NCI-H82 treated with DMSO at 0.1 percent for 48 hours (cell line): ENCODE measurements at regions not wholly inside any gene's neighbourhood (a gene's known extent, or its start where the extent isn't known, plus 50 kb on each side); places are given as distances from the start of the nearest gene placed in this dataset.
A peak's percentile ranks its signal among the peaks of the same experiment; 100 is the strongest.

ENCODE experiments used
- DNase-seq: peaks from one replicate; lab custom pipeline; 2025; ENCODE audit not compliant: unreplicated experiment; lab: John Stamatoyannopoulos, UW

DNA sequence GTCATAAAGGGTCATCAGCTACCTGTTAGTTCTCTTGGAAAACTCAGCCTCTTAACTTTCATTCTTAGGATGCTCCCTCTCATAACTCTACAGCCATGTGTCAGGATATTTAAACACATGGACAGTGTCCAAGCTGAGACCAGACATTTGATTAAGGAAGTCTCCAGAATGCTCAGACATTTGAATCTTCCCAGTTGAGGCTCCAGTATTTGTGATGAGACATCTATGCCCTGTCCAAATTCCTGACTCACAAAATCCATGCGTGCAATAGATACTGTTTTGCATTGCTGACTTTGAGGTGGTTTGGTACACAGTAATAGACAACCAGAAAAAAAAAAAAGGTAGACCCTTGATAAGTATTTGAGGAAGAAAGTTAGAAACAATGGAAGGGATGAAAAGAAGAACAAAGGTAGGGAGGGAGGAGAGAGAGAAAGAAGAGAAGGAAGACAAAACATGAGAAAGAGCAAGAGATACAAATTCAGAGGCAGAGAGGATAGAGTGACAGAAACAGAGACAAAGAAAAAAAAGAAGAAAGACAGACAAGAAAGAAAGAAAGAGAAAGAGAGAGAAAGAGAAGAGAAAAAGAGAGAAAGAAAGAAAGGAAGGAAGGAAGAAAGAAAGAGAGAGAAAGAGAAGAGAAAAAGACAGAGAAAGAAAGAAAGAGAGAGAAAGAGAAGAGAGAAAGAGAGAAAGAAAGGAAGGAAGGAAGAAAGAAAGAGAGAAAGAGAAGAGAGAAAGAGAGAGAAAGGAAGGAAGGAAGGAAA is 275.5 kb upstream of the PRMT6 start:
- no peak for DNase-seq

DNA sequence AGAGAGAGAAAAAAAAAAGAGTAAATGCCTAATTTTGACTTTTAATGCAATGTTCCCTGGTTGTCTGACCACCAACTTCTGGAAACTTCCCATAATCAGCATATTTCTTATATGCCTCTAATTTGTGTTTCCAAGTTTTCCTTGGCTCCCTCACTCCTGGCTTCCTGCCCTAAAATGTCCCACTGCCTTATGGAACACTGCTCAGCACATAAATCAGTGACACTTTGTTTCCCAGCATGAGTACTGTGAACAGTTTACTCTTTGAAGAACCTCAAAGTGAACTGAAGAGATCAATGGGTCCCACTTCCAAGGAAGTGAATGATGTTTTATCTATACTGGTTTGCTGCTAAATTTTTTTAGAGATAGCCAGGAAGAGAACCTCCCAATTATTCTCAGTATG is 271.3 kb upstream of the PRMT6 start:
- no peak for DNase-seq

DNA sequence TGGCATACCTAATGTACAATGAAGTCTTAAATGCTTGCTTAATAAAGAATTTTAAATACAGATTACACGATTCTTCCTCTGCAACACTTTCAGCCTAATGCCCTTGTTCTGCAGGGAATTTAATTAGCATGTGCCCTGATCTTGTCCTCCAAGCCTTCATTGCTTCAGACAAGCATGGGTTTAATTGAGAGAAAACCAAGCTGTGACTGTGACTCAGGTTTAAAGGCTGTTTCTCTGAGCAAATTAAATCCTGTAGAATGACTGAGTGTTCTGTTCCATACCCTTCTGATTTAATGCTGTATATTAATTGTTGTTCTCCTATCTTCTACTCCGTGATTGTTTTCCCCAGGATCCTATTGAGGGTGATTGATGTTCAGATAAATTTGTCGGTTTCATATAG is 269.0 kb upstream of the PRMT6 start:
- peak; percentile 45 for DNase-seq

- DNase-seq = no peak
These were observed 266.8 kb upstream of the PRMT6 start for GRCh38 chr1:106789686-106790085.

GRCh38 chr1:106791041-106791440 is 265.4 kb upstream of the PRMT6 start:
- DNase-seq = no peak

DNA sequence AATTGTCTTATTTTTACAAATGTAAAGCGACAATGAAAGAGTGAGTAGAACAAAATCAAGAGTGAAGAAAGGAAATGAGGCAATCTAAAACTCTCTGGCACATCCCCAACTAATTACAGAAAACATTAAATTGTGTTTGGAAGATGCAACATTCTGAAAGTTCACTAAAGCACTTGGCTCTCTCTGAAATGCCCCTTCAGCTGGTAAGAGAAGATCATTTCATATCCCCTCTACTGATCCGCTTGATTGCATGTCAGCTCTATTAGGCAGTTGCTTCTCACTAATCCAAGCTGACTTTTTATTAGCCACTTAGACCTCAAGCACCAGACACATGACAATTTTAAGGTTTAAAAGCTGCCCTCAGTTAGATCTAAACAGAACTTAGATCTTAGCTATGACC is 262.8 kb upstream of the PRMT6 start:
- DNase-seq = peak; percentile 56

DNA sequence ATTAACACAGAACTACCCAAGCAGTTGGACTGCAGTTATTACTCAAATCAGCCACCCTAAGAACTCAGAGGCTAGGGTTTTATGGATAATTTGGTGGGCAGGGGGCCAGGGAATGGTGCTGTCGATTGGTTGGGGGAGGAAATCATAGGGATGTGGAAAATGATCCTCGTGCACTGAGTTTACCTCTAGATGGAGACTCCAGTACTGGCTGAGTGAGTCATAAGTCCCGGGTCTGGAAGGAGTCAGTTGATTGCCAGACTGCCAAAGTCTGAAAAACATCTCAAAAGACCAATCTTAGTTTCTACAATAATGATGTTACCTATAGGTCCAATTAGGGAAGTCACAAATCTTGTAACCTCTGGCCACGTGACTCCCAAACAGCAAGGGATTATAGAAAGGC is 257.5 kb upstream of the PRMT6 start:
- peak; percentile 30 for DNase-seq

DNA sequence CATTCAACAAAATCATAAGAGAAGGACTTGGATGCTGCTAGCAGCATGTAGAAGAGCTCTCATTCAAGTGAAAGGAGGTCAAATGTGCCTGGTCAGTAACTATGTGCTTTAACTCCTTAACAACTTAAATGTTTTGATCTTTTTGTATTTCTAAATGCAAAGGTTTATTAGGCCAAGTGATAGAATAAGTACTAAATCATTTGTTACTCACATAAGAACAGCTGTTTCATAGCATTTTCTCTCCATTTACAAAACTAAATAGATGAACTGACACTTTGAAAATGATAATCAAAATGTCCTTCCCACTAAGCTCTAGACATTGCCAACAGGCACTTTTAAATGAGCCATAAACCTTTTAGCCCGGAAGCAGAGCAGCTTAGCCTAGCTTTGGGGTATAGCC is 254.3 kb upstream of the PRMT6 start:
- DNase-seq = no peak

DNA sequence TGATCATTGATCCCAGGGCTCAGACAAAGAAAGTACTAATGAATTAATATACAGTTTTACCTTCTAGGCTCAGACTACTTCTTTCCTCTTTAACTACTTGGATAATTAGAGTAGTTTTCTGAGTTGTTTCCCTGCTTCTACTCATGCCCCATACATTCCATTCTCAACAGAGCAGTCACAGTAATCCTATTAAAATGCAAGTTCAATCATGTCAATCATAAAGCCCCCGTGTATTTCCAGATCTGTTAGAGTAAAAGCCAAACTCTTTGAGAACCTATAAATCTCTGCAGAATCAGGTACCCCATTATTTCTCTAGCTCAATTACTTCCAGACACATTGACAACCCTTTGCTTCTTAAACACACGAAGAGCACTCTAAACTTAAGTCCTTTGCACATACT is 242.1 kb upstream of the PRMT6 start:
- no peak for DNase-seq

DNA sequence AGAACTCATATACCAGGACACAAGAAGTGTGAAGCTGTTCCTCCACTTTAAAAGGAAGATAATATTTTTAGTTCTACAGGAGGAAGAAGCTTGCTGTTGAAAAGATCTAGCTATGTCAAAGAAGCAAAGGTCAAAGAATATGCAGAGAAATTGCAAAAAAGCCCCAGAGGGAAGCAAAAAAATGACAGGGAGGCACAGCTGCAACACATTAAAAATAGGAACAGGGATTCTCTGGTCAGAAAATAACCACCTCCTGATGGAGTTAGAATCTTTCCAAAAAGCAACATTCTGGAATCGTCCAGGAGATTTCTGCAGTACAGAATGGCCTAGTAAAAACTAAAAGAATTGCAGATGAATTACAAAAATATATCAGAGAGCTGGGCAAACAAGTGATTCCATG is 238.9 kb upstream of the PRMT6 start:
- DNase-seq = no peak

DNA sequence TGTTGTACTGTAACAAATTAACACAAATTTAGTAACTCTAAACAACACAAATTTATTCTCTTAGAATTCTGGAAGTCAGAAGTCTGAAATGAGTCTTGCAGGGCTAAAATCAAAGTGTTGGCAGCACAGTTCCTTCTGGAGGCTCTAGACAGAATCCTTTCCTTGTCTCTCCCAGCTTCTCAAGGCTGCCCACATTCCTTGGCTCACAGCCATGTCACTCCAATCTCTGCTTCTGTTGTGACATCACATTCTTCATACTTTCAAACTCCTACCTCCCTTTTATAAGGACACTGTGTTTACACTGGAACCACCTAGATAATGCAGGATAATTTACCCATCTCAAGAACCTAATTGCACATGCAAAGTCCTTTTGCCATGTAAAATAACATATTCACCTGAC is 225.0 kb upstream of the PRMT6 start:
- DNase-seq = no peak

DNA sequence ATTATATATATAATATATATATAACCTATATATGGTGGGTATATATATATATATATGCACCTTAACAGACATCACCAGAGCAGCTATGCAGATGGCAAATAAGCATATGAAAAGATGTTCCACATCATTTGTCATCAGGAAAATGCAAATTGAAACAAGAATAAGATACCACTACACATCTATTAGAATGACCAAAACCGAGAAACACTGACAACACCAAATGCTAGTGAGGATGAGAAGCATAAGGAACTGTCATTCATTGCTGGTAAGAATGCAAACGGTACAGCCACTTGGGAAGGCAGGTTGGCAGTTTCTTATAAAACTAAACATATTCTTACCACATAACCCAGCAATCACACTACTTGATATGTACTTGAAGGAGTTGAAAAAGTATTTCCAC is 219.8 kb upstream of the PRMT6 start:
- no peak for DNase-seq

- DNase-seq = no peak
These were observed 213.0 kb upstream of the PRMT6 start for GRCh38 chr1:106843518-106843917.

DNA sequence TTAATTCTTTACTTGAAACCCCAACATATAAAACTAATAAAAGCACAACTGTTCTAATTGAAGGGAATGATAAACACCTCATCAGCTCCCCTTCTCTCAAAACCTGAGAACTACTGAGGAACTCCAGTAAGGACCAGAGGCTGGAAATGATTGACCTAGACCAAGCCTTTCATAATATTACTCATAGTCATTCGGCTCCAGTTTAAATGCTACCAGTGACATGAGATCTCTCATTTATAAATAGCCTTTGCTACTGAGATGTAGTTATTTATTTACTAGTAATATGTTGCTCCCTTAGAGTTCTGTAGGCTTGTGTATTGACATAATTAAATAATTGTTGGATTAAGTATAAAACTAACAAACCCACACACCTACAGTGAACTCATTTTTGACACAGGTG is 209.8 kb upstream of the PRMT6 start:
- DNase-seq = no peak

GRCh38 chr1:106861110-106861509 is 195.4 kb upstream of the PRMT6 start:
- no peak for DNase-seq

GRCh38 chr1:106868828-106869227 is 187.6 kb upstream of the PRMT6 start:
- DNase-seq = no peak

- no peak for DNase-seq
These were observed 180.9 kb upstream of the PRMT6 start for GRCh38 chr1:106875622-106876021.

DNA sequence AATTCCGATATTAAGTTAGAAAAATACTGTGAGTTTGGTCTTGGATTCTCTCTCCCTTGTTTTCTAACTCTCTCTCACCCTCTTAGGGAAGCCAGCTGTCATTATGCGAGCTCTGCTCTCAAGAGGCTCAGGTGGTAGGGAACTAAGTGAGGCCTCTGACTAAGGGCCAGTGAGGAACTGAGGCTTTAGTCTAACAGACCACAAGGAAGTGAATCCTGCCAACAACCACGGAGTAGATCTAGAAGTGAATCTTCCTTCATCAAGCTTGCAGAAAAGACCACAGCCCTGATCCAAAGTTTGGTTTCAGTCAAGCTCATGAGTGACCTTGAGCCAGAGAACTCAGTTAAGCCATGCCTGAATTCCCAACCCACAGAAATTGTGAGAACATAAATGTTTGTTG is 180.1 kb upstream of the PRMT6 start:
- no peak for DNase-seq

DNA sequence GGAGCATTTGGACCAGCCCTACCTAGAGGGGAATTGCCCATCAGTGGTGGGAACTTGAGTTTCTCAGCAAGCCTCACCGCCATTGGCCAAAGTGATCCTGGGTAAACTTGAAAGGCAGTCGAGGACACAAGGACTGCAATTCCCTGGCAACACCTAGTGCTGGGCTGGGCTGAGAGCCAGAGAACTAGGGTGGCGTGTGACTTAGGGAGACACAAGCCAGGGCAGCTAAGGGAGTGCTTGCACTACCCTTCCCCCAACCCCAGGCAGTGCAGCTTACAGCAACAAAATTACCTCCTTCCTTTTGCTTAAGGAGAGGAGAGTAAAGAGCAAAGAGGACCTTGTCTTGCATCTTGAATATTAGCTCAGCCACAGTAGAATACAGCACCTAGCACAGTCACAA is 176.9 kb upstream of the PRMT6 start:
- no peak for DNase-seq

DNA sequence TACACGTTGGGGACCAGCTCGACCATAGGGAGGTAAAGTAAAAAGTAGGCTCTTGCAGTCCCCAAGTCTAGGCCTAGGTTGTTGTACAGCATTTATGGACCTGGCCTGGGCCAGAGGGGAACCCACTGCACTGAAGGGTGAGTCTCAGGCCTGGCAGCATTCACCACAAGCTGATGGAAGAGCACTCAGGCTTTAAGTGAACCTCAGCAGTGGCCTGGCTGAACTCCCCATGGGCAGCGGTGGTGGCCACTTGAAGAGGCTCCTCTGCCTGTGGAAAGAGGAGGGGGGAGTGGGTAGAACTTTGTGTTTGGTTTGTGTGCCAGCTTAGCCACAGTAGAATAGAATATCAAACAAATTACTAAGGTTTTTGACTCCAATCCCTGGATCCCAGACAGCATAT is 176.2 kb upstream of the PRMT6 start:
- no peak for DNase-seq

DNA sequence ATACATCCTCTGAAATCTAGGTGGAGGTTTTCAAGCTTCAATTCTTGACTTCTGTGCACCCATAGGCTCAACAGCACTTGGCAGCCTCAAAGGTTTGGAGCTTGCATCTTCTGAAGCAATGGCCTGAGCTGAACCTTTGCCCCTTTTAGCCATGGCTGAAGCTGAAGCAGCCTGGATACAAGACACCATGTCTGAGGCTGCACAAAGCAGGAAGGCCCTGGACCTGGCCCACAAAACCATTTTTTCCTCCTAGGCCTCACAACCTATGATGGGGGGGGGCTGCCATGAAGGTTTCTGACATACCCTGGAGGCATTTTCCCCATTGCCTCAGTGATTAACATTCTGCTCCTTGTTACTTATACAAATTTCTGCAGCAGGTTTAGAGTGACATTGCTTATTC is 173.3 kb upstream of the PRMT6 start:
- no peak for DNase-seq

DNA sequence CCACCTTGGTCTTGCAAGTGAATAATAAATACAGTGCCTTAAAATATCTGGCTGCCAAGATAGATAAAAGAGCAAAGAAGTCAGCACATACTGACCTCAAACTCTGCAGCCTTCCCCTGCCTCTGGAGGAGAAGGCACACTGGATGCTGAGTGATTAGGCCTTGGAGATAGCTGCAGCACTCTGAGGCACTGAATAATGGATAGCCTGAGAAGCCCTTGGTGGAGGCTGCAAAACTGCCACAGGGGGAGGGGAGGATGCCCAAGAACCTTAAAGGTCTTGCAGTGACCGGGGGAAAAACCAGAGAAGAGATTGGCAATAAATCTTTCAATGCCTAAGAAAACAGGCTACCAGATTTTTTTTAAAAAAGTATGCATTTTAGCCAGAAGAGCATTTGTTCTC is 167.4 kb upstream of the PRMT6 start:
- DNase-seq = no peak

GRCh38 chr1:106889583-106889982 is 166.9 kb upstream of the PRMT6 start:
- DNase-seq = no peak
